Suprapubic skin (tissue), 4 donors: ENCODE measurements at regions not wholly inside any gene's neighbourhood (a gene's known extent, or its start where the extent isn't known, plus 50 kb on each side); places are given as distances from the start of the nearest gene placed in this dataset.
"Not testable (repeated sequence)": the region's sequence is repeated elsewhere in the genome, so short reads cannot be mapped to it uniquely, and the experiment has no call there.

Experiments
- DNase-seq, 2 donors: peaks; one replicate each; pipeline ENCODE4 v3.0.0-alpha.2; 2019; ENCODE audit warnings: low spot score in 2 of 2
- H3K27ac ChIP-seq: fragments of 200-600 bp; sonication (generic); one replicate; pipeline ENCODE4 v1.5.1; 2019
- H3K27me3 ChIP-seq: fragments of 200-600 bp; sonication (generic); one replicate; pipeline ENCODE4 v1.5.1; 2019
- H3K36me3 ChIP-seq: fragments of 200-600 bp; sonication (generic); one replicate; pipeline ENCODE4 v1.5.1; 2019
- H3K4me1 ChIP-seq: fragments of 200-600 bp; sonication (generic); one replicate; pipeline ENCODE4 v1.5.1; 2019
- H3K4me3 ChIP-seq: fragments of 200-600 bp; sonication (generic); one replicate; pipeline ENCODE4 v1.5.1; 2019; ENCODE audit warnings: mild to moderate bottlenecking
- H3K9me3 ChIP-seq: fragments of 200-600 bp; sonication (generic); one replicate; pipeline ENCODE4 v1.5.1; 2019
- CTCF ChIP-seq, 2 donors: fragments of 200-600 bp in 1 of 2; fragments of 450-650 bp in 1 of 2; sonication (generic) in 1 of 2; IDR thresholded peaks; one replicate each; pipeline ENCODE4 v1.5.1; 2016 to 2019; ENCODE audit warnings: antibody characterized with exemption in 2 of 2, mild to moderate bottlenecking in 1 of 2, moderate library complexity in 1 of 2
- EP300 ChIP-seq: sonication (generic); formaldehyde crosslinking; IDR thresholded peaks from one replicate; pipeline ENCODE4 v1.6.1; 2017; ENCODE audit warnings: antibody characterized with exemption
- POLR2A ChIP-seq, 2 donors: fragments of 450-650 bp; IDR thresholded peaks; one replicate each; pipeline ENCODE4 v1.6.1; 2017; ENCODE audit warnings: antibody characterized with exemption in 2 of 2, mild to moderate bottlenecking in 2 of 2, moderate library complexity in 2 of 2
- POLR2AphosphoS5 ChIP-seq, 3 donors: sonication (generic); formaldehyde crosslinking; IDR thresholded peaks; one replicate each; pipeline ENCODE4 v1.6.1; 2017; ENCODE audit warnings: antibody characterized with exemption in 3 of 3
- WGBS: methylation state at CpG from one replicate; pipeline ENCODE4 v1.1.5; 2018; 5-methylcytosine and 5-hydroxymethylcytosine counted together

- TF ChIP-seq CTCF (IDR thresholded peaks at IDR 0.05) (no peak), POLR2AphosphoS5 (IDR thresholded peaks at IDR 0.05) (no peak), POLR2A (IDR thresholded peaks at IDR 0.05) (no peak), EP300 (no peak)
- H3K9me3 ChIP-seq, result no peaks in the 10 kb centered on the region
- WGBS, result 63% methylated on average over 3 of the region's 3 CpGs
These were observed 66.9 kb upstream of the TMEM18 start for GRCh38 chr2:744088-744487.

GRCh38 chr2:742221-742620, 65.0 kb upstream of the TMEM18 start:
- Histone ChIP-seq H3K36me3 (no peaks in the 10 kb centered on the region), H3K9me3 (no peaks in the 10 kb centered on the region), H3K27me3 (peaks cover 3% of the 10 kb centered on the region), H3K4me3 (no peak overlapping the region), H3K27ac (no peak overlapping the region), H3K4me1 (peaks cover 15% of the 10 kb centered on the region)
- 87% methylated on average over 9 of the region's 9 CpGs for WGBS
- no peak for TF ChIP-seq POLR2AphosphoS5 (IDR thresholded peaks at IDR 0.05)
- TF ChIP-seq EP300, result no peak
- no peak for DNase-seq

More at GRCh38 chr2:744088-744487, 66.9 kb upstream of the TMEM18 start:
- Histone ChIP-seq H3K27me3 (no peaks in the 10 kb centered on the region), H3K4me1 (peaks cover 15% of the 10 kb centered on the region), H3K36me3 (no peaks in the 10 kb centered on the region), H3K4me3 (no peak overlapping the region), H3K27ac (no peak overlapping the region)
- no peak for DNase-seq

GRCh38 chr2:741195-741496, 63.9 kb upstream of the TMEM18 start:
- H3K27me3 ChIP-seq, result peaks cover 3% of the 10 kb centered on the region

GRCh38 chr2:740322-741194, 63.4 kb upstream of the TMEM18 start:
- H3K4me1 ChIP-seq, result peaks cover 15% of the 10 kb centered on the region
- not testable (repeated sequence) for H3K27me3 ChIP-seq, H3K36me3 ChIP-seq, H3K9me3 ChIP-seq
- WGBS, result 3% methylated on average over 38 of the region's 41 CpGs
- peak overlapping the region; percentile 62 for H3K4me3 ChIP-seq
- peak overlapping the region; percentile 74 for H3K27ac ChIP-seq
- peak; percentile 86 to 91 for DNase-seq

More at GRCh38 chr2:741195-741496, 63.9 kb upstream of the TMEM18 start:
- TF ChIP-seq POLR2AphosphoS5 (IDR thresholded peaks at IDR 0.05) (no peak), EP300 (no peak), CTCF (IDR thresholded peaks at IDR 0.05) (no peak), POLR2A (IDR thresholded peaks at IDR 0.05) (no peak)
- Histone ChIP-seq H3K27ac (no peak overlapping the region), H3K36me3 (no peaks in the 10 kb centered on the region), H3K4me3 (peak overlapping the region; percentile 62), H3K4me1 (peaks cover 15% of the 10 kb centered on the region), H3K9me3 (no peaks in the 10 kb centered on the region)
- 28% methylated on average over 3 of the region's 3 CpGs for WGBS
- no peak for DNase-seq

- not testable (repeated sequence) for H3K9me3 ChIP-seq, H3K36me3 ChIP-seq, H3K27me3 ChIP-seq
- H3K4me3 ChIP-seq, result peak overlapping the region; percentile 62
- 6% methylated on average over 11 of the region's 23 CpGs for WGBS
- H3K27ac ChIP-seq, result peak overlapping the region; percentile 74
- DNase-seq, result peak in 1 of 2 donors; percentile 84
- peaks cover 15% of the 10 kb centered on the region for H3K4me1 ChIP-seq
These were observed 62.7 kb upstream of the TMEM18 start for GRCh38 chr2:739864-740321.

GRCh38 chr2:736939-737338, 59.7 kb upstream of the TMEM18 start:
- Histone ChIP-seq H3K4me3 (no peak overlapping the region), H3K4me1 (peaks cover 15% of the 10 kb centered on the region), H3K9me3 (no peaks in the 10 kb centered on the region), H3K27me3 (peaks cover 11% of the 10 kb centered on the region), H3K27ac (no peak overlapping the region), H3K36me3 (no peaks in the 10 kb centered on the region)
- DNase-seq, result no peak
- TF ChIP-seq CTCF (IDR thresholded peaks at IDR 0.05), result no peak
- no peak for TF ChIP-seq POLR2A (IDR thresholded peaks at IDR 0.05)
- no peak for TF ChIP-seq EP300
- no peak for TF ChIP-seq POLR2AphosphoS5 (IDR thresholded peaks at IDR 0.05)
